ENCODE measurements at regions not wholly inside any gene's neighbourhood (a gene's known extent, or its start where the extent isn't known, plus 50 kb on each side); places are given as distances from the start of the nearest gene placed in this dataset.

DNA sequence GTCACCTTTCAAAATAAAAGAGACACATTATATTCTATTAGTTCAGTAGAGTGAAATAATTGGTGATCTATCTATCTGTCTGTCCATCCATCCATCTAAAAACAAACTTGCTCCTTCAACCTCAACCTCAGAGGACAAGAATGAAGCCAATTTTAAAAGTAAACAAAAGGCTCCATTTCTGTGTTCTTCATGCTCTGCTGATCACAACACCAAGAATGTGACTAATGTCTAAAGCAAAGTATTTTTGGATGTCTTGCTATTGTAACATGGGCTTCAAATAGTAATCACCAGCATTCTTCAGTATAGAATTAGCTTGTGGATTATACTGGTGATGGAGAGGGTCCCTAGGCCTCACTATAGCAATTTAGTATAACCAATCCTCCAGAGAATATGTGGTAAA lies 1304.4 kb downstream of the MAT2B start:
- Histone ChIP-seq H3K36me3 (ENCODE audit: control insufficient read depth, insufficient read depth, low read length) (no peaks in the 10 kb centered on the region), H3K9me3 (ENCODE audit: control insufficient read depth, insufficient read depth, low read length) (no peaks in the 10 kb centered on the region), H3K4me3 (ENCODE audit: low read length) (no peak overlapping the region), H3K4me1 (ENCODE audit: control insufficient read depth, insufficient read depth, low read length) (no peaks in the 10 kb centered on the region), H3K27ac (ENCODE audit: low read length) (no peak overlapping the region), H3K27me3 (ENCODE audit: control insufficient read depth, insufficient read depth, low read length) (no peaks in the 10 kb centered on the region)
- no peak for DNase-seq (ENCODE audit: low read depth, low spot score)

DNA sequence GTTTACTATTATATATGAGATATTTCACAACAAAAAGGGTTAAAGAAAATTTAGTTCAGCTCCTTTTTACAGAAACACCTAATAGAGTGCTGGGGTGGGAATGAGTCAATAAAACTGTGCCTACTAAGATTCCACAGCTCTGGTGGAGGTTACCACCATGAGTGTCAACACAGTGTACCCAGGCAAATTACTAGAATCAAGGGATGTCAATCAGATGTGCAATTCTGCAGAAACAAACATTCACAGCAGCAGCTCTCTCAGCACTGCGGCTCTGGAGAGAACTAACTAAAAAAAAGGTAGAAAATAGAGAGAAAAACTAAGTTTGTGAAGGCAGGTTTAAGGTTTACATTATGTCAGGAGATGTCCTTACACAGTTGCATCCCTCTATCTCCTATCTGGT lies 1313.0 kb downstream of the MAT2B start:
- Histone ChIP-seq H3K4me3 (ENCODE audit: low read length) (no peak overlapping the region), H3K36me3 (ENCODE audit: control insufficient read depth, insufficient read depth, low read length) (no peaks in the 10 kb centered on the region), H3K27me3 (ENCODE audit: control insufficient read depth, insufficient read depth, low read length) (no peaks in the 10 kb centered on the region), H3K9me3 (ENCODE audit: control insufficient read depth, insufficient read depth, low read length) (no peaks in the 10 kb centered on the region), H3K4me1 (ENCODE audit: control insufficient read depth, insufficient read depth, low read length) (no peaks in the 10 kb centered on the region), H3K27ac (ENCODE audit: low read length) (no peak overlapping the region)
- no CpG with 5 or more reads among the region's 1 CpG for WGBS (ENCODE audit: insufficient coverage, insufficient read length)
- no peak for DNase-seq (ENCODE audit: low read depth, low spot score)

DNA sequence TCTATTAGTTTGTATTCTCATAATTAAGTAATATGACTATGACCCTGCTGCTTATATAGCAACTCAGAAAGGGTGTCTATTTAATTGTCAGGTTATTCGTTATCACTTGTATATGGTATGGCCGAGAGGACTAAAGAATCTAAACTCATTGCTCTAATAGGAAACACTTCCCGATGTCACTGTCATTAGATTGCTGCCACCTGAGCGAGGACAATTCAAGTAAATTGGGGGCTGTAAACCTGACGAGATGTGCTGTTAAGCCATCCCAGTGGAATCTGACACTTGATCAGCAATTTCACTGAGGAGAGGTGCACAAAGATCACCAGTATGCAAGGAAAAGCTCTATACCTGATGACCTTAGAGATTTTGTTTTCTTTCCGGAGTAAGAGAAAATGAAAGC lies 1319.3 kb downstream of the MAT2B start:
- no peak overlapping the region for H3K4me3 ChIP-seq (ENCODE audit: low read length)
- no peaks in the 10 kb centered on the region for H3K36me3 ChIP-seq (ENCODE audit: control insufficient read depth, insufficient read depth, low read length)
- no peaks in the 10 kb centered on the region for H3K27me3 ChIP-seq (ENCODE audit: control insufficient read depth, insufficient read depth, low read length)
- no peak overlapping the region for H3K27ac ChIP-seq (ENCODE audit: low read length)
- no CpG with 5 or more reads among the region's 6 CpGs for whole genome bisulfite sequencing (ENCODE audit: insufficient coverage, insufficient read length)
- DNase-seq (ENCODE audit: low read depth, low spot score) = no peak
- H3K4me1 ChIP-seq (ENCODE audit: control insufficient read depth, insufficient read depth, low read length) = no peaks in the 10 kb centered on the region
- no peaks in the 10 kb centered on the region for H3K9me3 ChIP-seq (ENCODE audit: control insufficient read depth, insufficient read depth, low read length)

DNA sequence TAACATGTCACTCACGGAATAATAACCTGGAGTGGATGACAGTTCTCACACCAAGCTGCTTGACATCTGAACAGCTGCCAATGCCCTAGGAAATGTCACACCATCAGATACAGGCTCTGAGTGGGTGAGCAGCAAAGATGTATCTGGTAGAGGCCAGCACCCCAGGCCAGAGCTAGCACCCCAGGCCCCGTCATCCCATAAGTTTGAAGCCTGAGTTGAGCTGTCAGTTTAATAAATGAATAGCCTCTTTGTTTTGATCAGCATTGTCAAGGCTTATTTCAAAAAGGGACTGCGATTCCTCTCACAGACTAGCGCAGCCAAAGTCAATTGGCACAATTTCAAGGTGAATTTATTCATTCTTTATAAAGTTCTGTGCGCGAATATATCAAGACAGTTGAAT lies 1327.1 kb downstream of the MAT2B start:
- no peaks in the 10 kb centered on the region for H3K36me3 ChIP-seq (ENCODE audit: control insufficient read depth, insufficient read depth, low read length)
- no peak for DNase-seq (ENCODE audit: low read depth, low spot score)
- H3K4me3 ChIP-seq (ENCODE audit: low read length) = no peak overlapping the region
- no CpG with 5 or more reads among the region's 6 CpGs for WGBS (ENCODE audit: insufficient coverage, insufficient read length)
- H3K9me3 ChIP-seq (ENCODE audit: control insufficient read depth, insufficient read depth, low read length) = no peaks in the 10 kb centered on the region
- no peaks in the 10 kb centered on the region for H3K27me3 ChIP-seq (ENCODE audit: control insufficient read depth, insufficient read depth, low read length)
- peaks cover 2% of the 10 kb centered on the region; the same call in 1 of the 2 replicates for H3K4me1 ChIP-seq (ENCODE audit: control insufficient read depth, insufficient read depth, low read length)
- no peak overlapping the region for H3K27ac ChIP-seq (ENCODE audit: low read length)

DNA sequence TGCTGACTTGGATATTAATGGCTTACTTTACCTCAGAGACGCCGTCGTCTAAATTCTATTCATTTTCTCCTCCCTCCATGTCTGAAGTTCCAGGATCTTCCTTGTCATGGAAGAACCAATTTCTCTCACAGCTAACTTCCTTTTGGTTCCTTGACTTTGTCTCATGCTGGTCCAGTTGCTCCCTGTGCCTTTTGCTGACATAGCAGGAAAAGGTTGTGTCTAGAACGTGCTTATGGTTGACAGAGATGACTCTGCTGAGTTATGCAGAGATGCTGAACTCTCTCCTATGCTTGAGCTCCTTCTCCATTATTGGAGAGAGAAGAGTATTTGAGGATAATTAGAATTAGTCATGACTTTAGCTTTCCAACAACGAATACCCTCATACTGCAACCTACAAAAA lies 1338.9 kb downstream of the MAT2B start:
- Histone ChIP-seq H3K27me3 (ENCODE audit: control insufficient read depth, insufficient read depth, low read length) (no peaks in the 10 kb centered on the region), H3K9me3 (ENCODE audit: control insufficient read depth, insufficient read depth, low read length) (no peaks in the 10 kb centered on the region), H3K4me1 (ENCODE audit: control insufficient read depth, insufficient read depth, low read length) (no peaks in the 10 kb centered on the region), H3K27ac (ENCODE audit: low read length) (no peak overlapping the region), H3K36me3 (ENCODE audit: control insufficient read depth, insufficient read depth, low read length) (no peaks in the 10 kb centered on the region), H3K4me3 (ENCODE audit: low read length) (no peak overlapping the region)
- no peak for DNase-seq (ENCODE audit: low read depth, low spot score)
- no CpG with 5 or more reads among the region's 5 CpGs for WGBS (ENCODE audit: insufficient coverage, insufficient read length)

DNA sequence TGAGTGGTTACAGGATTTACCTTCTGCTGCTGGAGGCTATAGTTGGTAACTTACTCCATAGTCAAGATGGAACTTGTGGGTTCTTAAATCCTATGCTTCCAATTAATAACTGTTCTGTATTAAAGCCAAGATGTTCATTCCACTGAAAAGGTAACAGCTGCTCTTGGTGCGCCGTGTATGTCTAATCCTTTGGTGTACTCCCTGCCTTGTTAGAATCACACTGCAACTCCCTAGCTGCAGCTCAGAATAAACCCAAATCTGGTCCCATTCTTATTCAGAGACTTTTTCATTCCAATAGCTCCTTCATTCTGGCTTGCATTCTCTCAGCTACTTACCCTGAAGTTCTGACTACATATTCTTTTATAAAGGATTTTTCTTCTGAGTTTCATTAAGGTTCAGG lies 1355.5 kb downstream of the MAT2B start:
- Histone ChIP-seq H3K4me1 (ENCODE audit: control insufficient read depth, insufficient read depth, low read length) (0 out of 2 replicates have a peak, but pooled peaks cover 2% of the 10 kb centered on the region), H3K4me3 (ENCODE audit: low read length) (no peak overlapping the region), H3K36me3 (ENCODE audit: control insufficient read depth, insufficient read depth, low read length) (no peaks in the 10 kb centered on the region), H3K27me3 (ENCODE audit: control insufficient read depth, insufficient read depth, low read length) (no peaks in the 10 kb centered on the region), H3K9me3 (ENCODE audit: control insufficient read depth, insufficient read depth, low read length) (no peaks in the 10 kb centered on the region), H3K27ac (ENCODE audit: low read length) (no peak overlapping the region)
- no CpG with 5 or more reads among the region's 2 CpGs for WGBS (ENCODE audit: insufficient coverage, insufficient read length)
- no peak for DNase-seq (ENCODE audit: low read depth, low spot score)

DNA sequence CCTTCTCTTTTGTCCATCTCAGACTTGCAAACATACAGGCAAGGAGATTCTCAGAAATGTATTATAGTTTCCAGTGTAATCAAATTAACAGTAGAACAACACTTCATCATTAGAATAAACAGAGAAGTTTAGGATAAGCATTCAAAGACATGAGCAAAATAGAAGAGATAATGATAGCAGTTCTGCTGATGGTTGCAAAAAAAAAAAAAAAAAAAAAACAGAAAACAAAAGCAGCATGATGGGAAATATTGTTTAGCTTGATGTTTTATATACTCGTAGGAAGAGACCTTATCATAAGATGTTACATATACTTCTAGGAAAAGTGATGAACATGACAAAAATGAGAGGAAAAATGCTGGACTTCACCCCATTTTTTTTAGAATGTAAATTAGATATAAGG lies 1356.2 kb downstream of the MAT2B start:
- H3K27me3 ChIP-seq (ENCODE audit: control insufficient read depth, insufficient read depth, low read length) = no peaks in the 10 kb centered on the region
- DNase-seq (ENCODE audit: low read depth, low spot score) = no peak
- no peaks in the 10 kb centered on the region for H3K36me3 ChIP-seq (ENCODE audit: control insufficient read depth, insufficient read depth, low read length)
- no peak overlapping the region for H3K4me3 ChIP-seq (ENCODE audit: low read length)
- no CpG with 5 or more reads among the region's 1 CpG for WGBS (ENCODE audit: insufficient coverage, insufficient read length)
- 0 out of 2 replicates have a peak, but pooled peaks cover 2% of the 10 kb centered on the region for H3K4me1 ChIP-seq (ENCODE audit: control insufficient read depth, insufficient read depth, low read length)
- no peaks in the 10 kb centered on the region for H3K9me3 ChIP-seq (ENCODE audit: control insufficient read depth, insufficient read depth, low read length)
- H3K27ac ChIP-seq (ENCODE audit: low read length) = no peak overlapping the region

DNA sequence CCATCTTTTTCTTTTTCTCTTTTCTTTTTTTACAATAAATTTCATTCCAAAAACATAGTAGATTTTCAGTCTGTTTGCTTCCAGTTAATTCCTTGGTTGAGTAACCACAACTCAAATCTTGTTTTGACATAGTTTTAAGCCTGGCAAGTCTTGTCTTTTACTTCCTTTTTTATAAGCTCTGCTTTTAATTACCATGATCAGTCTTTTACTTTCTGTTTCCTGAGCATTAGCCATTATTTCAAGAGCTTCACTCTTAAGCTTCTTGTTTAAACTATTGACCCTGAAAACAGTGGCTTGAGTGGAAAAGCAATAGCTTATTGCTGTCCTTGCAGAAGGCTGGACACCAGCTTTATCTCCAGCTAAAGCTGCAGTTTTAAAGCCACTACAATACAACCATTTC lies 1363.3 kb downstream of the MAT2B start:
- H3K4me1 ChIP-seq (ENCODE audit: control insufficient read depth, insufficient read depth, low read length) = no peaks in the 10 kb centered on the region
- H3K9me3 ChIP-seq (ENCODE audit: control insufficient read depth, insufficient read depth, low read length) = no peaks in the 10 kb centered on the region
- no peaks in the 10 kb centered on the region for H3K27me3 ChIP-seq (ENCODE audit: control insufficient read depth, insufficient read depth, low read length)
- H3K27ac ChIP-seq (ENCODE audit: low read length) = no peak overlapping the region
- no peak overlapping the region for H3K4me3 ChIP-seq (ENCODE audit: low read length)
- no peak for DNase-seq (ENCODE audit: low read depth, low spot score)
- no peaks in the 10 kb centered on the region for H3K36me3 ChIP-seq (ENCODE audit: control insufficient read depth, insufficient read depth, low read length)

DNA sequence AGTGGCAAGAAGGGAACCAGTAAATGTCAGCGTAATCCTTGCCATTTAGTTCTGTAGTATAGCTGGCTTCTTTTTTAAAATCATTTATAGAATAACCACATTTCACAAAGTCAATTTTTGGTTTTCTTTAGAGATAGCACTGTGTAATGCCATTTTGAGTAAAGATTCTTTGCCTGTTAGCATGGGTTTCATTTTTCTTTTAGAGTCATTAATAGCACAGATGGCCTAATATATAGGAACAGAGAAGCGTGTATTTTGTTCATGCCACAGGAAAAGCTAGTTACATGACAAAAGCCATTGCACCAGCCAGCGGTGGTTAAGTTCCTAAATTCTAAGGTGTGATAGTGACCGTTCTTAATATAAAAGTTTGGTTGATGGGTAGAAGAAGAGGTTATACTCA lies 1363.9 kb downstream of the MAT2B start:
- no CpG with 5 or more reads among the region's 4 CpGs for WGBS (ENCODE audit: insufficient coverage, insufficient read length)
- no peak for DNase-seq (ENCODE audit: low read depth, low spot score)
- Histone ChIP-seq H3K9me3 (ENCODE audit: control insufficient read depth, insufficient read depth, low read length) (no peaks in the 10 kb centered on the region), H3K27ac (ENCODE audit: low read length) (no peak overlapping the region), H3K27me3 (ENCODE audit: control insufficient read depth, insufficient read depth, low read length) (no peaks in the 10 kb centered on the region), H3K4me1 (ENCODE audit: control insufficient read depth, insufficient read depth, low read length) (no peaks in the 10 kb centered on the region), H3K4me3 (ENCODE audit: low read length) (no peak overlapping the region), H3K36me3 (ENCODE audit: control insufficient read depth, insufficient read depth, low read length) (no peaks in the 10 kb centered on the region)

DNA sequence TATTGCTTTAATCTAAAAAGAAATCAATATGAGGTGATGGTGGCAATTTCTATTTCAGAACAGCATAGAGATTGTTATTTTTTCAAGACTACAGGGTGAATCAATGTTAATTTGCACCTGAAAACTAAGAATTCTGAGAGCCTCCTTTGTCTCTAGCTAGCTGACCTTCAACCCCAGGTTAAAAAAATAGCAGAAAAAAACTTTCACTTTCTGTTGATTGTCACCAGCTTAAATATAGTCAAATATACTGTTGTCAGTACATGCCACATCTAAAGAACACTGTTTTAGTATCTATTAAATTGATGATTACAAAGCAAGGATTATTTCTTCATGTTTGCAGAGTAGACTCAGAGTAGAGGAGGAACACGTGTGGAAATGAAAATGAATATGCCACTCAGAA lies 1371.4 kb downstream of the MAT2B start:
- WGBS (ENCODE audit: insufficient coverage, insufficient read length) = no CpG with 5 or more reads among the region's 1 CpG
- Histone ChIP-seq H3K27me3 (ENCODE audit: control insufficient read depth, insufficient read depth, low read length) (no peaks in the 10 kb centered on the region), H3K9me3 (ENCODE audit: control insufficient read depth, insufficient read depth, low read length) (no peaks in the 10 kb centered on the region), H3K4me1 (ENCODE audit: control insufficient read depth, insufficient read depth, low read length) (no peaks in the 10 kb centered on the region), H3K27ac (ENCODE audit: low read length) (no peak overlapping the region), H3K4me3 (ENCODE audit: low read length) (no peak overlapping the region), H3K36me3 (ENCODE audit: control insufficient read depth, insufficient read depth, low read length) (no peaks in the 10 kb centered on the region)
- DNase-seq (ENCODE audit: low read depth, low spot score) = no peak

DNA sequence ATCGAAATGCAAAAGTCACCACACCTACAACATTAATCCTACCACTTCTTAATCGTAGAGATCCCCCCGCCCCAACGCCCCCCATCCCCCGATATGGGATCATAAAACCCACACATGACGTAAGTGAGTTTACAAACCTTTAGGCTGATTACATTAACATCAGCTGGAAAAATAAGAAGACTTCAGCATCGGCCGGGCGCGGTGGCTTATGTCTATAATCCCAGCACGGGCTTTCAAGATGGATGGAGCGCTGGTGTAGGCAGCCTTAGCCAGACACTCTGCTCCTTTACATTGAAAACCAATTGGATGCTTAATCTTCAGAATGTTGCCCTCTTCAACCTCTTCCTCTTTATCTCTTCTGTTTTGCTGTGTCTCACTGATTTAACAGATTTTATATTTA lies 1376.0 kb downstream of the MAT2B start:
- Histone ChIP-seq H3K36me3 (ENCODE audit: control insufficient read depth, insufficient read depth, low read length) (no peaks in the 10 kb centered on the region), H3K27me3 (ENCODE audit: control insufficient read depth, insufficient read depth, low read length) (no peaks in the 10 kb centered on the region), H3K4me3 (ENCODE audit: low read length) (no peak overlapping the region), H3K4me1 (ENCODE audit: control insufficient read depth, insufficient read depth, low read length) (no peaks in the 10 kb centered on the region), H3K27ac (ENCODE audit: low read length) (no peak overlapping the region), H3K9me3 (ENCODE audit: control insufficient read depth, insufficient read depth, low read length) (no peaks in the 10 kb centered on the region)
- no peak for DNase-seq (ENCODE audit: low read depth, low spot score)
- no CpG with 5 or more reads among the region's 12 CpGs for WGBS (ENCODE audit: insufficient coverage, insufficient read length)
